ENCODE measurements at regions not wholly inside any gene's neighbourhood (a gene's known extent, or its start where the extent isn't known, plus 50 kb on each side); places are given as distances from the start of the nearest gene placed in this dataset.

- in situ Hi-C loops (cut with MboI) = no loop called here
- WGBS (ENCODE audit: insufficient coverage, insufficient replicate concordance, low lambda C conversion rate, missing lambda C conversion rate) = 28% methylated on average over 4 of the region's 5 CpGs
- CTCF ChIA-PET = no interaction called here
- DNase-seq (ENCODE audit: low read depth, low spot score) = no peak
- H3K79me2 ChIP-seq (ENCODE audit: control insufficient read depth, insufficient read depth, low read length) = no peaks in the 10 kb centered on the region
- H3K4me1 ChIP-seq (ENCODE audit: control insufficient read depth, insufficient read depth, low read length) = no peaks in the 10 kb centered on the region
- POLR2A ChIA-PET = no interaction called here
- ATAC-seq = no peak
- no peaks in the 10 kb centered on the region for H3K36me3 ChIP-seq (ENCODE audit: control insufficient read depth in 2 of 2, insufficient read depth in 2 of 2, low read length in 1 of 2)
- no peak overlapping the region for H3K9ac ChIP-seq (ENCODE audit: control insufficient read depth, insufficient read depth, low read length)
- H4K20me1 ChIP-seq (ENCODE audit: control insufficient read depth, insufficient read depth) = no peaks in the 10 kb centered on the region
- H3K4me2 ChIP-seq (ENCODE audit: control insufficient read depth, insufficient read depth) = no peak overlapping the region
- no peak overlapping the region for H3K4me3 ChIP-seq
- RAD21 ChIA-PET (ENCODE audit: unreplicated experiment) = no interaction called here
- no TSS peak for BruUV-seq (replicated peaks)
- SMC1A ChIA-PET (ENCODE audit: uncharacterized antibody, unreplicated experiment) = no interaction called here
- FAIRE-seq = no peak
- intact Hi-C loops (cut with micrococcal nuclease; ENCODE audit: unreplicated experiment) = no loop called here
- TF ChIP-seq SMAD1 (IDR thresholded peaks at IDR 0.05; ENCODE audit: low read depth, partially characterized antibody) (no peak), LARP7 (IDR thresholded peaks at IDR 0.05) (no peak), TCF7 (IDR thresholded peaks at IDR 0.05; ENCODE audit: borderline replicate concordance) (no peak), WRNIP1 (IDR thresholded peaks at IDR 0.05; ENCODE audit: borderline replicate concordance, low read depth, low read length) (no peak), MTA2 (IDR thresholded peaks at IDR 0.05; ENCODE audit: low read depth) (no peak), GABPA (IDR thresholded peaks at IDR 0.05; ENCODE audit: low read depth) (no peak), MLLT1 (IDR thresholded peaks at IDR 0.05) (no peak), RFX5 (IDR thresholded peaks at IDR 0.05; ENCODE audit: low read depth, low read length) (no peak), SREBF1 (IDR thresholded peaks at IDR 0.05; ENCODE audit: low read length) (no peak)
- H2AFZ ChIP-seq (ENCODE audit: control insufficient read depth, low read depth, low read length) = no peak overlapping the region
- no peaks in the 10 kb centered on the region for H3K27me3 ChIP-seq (replicated peaks in 1 of 2; ENCODE audit: control insufficient read depth in 2 of 2, insufficient read depth in 2 of 2, low read length in 1 of 2)
- H3K27ac ChIP-seq (ENCODE audit: control insufficient read depth, insufficient read depth) = no peak overlapping the region
- H3K9me3 ChIP-seq (replicated peaks; ENCODE audit: control insufficient read depth, insufficient read depth, low read length) = no peaks in the 10 kb centered on the region
Observed at GRCh38 chr6:133740218-133740617, 148.7 kb upstream of the TCF21 start.

- RAD21 ChIA-PET (ENCODE audit: unreplicated experiment) = no interaction called here
- no peaks in the 10 kb centered on the region for H4K20me1 ChIP-seq (ENCODE audit: control insufficient read depth, insufficient read depth)
- no TSS peak for BruUV-seq (replicated peaks)
- TF ChIP-seq SUPT20H (IDR thresholded peaks at IDR 0.05; ENCODE audit: borderline replicate concordance, control insufficient read depth, low read depth, low read length) = no peak
- no peak for TF ChIP-seq SIX5 (IDR thresholded peaks at IDR 0.05; ENCODE audit: low read depth, low read length, severe bottlenecking)
- TF ChIP-seq WRNIP1 (IDR thresholded peaks at IDR 0.05; ENCODE audit: borderline replicate concordance, low read depth, low read length) = no peak
- TF ChIP-seq HSF1 (IDR thresholded peaks at IDR 0.05; ENCODE audit: low read depth, low read length) = no peak
- TF ChIP-seq CBFB (IDR thresholded peaks at IDR 0.05; ENCODE audit: low read depth) = no peak
- TF ChIP-seq IKZF2 (IDR thresholded peaks at IDR 0.05) = no peak
- TF ChIP-seq ESRRA (IDR thresholded peaks at IDR 0.05; ENCODE audit: low read length) = no peak
- TF ChIP-seq ASH2L (IDR thresholded peaks at IDR 0.05; ENCODE audit: borderline replicate concordance, low read depth) = no peak
- no peak for TF ChIP-seq LARP7 (IDR thresholded peaks at IDR 0.05)
- TF ChIP-seq MTA2 (IDR thresholded peaks at IDR 0.05; ENCODE audit: low read depth) = no peak
- no peak for TF ChIP-seq HCFC1 (IDR thresholded peaks at IDR 0.05; ENCODE audit: low read length)
- TF ChIP-seq ZNF24 (IDR thresholded peaks at IDR 0.05) = no peak
- no peak for TF ChIP-seq SRF (IDR thresholded peaks at IDR 0.05; ENCODE audit: low read depth in 2 of 2, low read length in 2 of 2)
Observed at GRCh38 chr6:133740816-133741215, 148.1 kb upstream of the TCF21 start.

More at GRCh38 chr6:133740816-133741215, 148.1 kb upstream of the TCF21 start:
- ATAC-seq = no peak
- Histone ChIP-seq H3K4me3 (no peak overlapping the region), H3K9me3 (replicated peaks; ENCODE audit: control insufficient read depth, insufficient read depth, low read length) (no peaks in the 10 kb centered on the region), H3K27me3 (replicated peaks in 1 of 2; ENCODE audit: control insufficient read depth in 2 of 2, insufficient read depth in 2 of 2, low read length in 1 of 2) (no peaks in the 10 kb centered on the region), H3K9ac (ENCODE audit: control insufficient read depth, insufficient read depth, low read length) (no peak overlapping the region), H3K4me2 (ENCODE audit: control insufficient read depth, insufficient read depth) (no peak overlapping the region), H3K4me1 (ENCODE audit: control insufficient read depth, insufficient read depth, low read length) (no peaks in the 10 kb centered on the region), H3K79me2 (ENCODE audit: control insufficient read depth, insufficient read depth, low read length) (no peaks in the 10 kb centered on the region), H2AFZ (ENCODE audit: control insufficient read depth, low read depth, low read length) (no peak overlapping the region), H3K36me3 (ENCODE audit: control insufficient read depth in 2 of 2, insufficient read depth in 2 of 2, low read length in 1 of 2) (no peaks in the 10 kb centered on the region), H3K27ac (ENCODE audit: control insufficient read depth, insufficient read depth) (no peak overlapping the region)
- FAIRE-seq = no peak
- in situ Hi-C loops (cut with MboI) (no loop called here), intact Hi-C loops (cut with micrococcal nuclease; ENCODE audit: unreplicated experiment) (no loop called here)
- CTCF ChIA-PET = no interaction called here
- SMC1A ChIA-PET (ENCODE audit: uncharacterized antibody, unreplicated experiment) = no interaction called here
- no peak for DNase-seq (ENCODE audit: low read depth, low spot score)
- WGBS (ENCODE audit: insufficient coverage, insufficient replicate concordance, low lambda C conversion rate, missing lambda C conversion rate) = 46% methylated on average over 2 of the region's 2 CpGs
- POLR2A ChIA-PET = no interaction called here
